Fibroblast of skin of scalp (primary cell): ENCODE measurements at regions not wholly inside any gene's neighbourhood (a gene's known extent, or its start where the extent isn't known, plus 50 kb on each side); places are given as distances from the start of the nearest gene placed in this dataset.
"Not testable (repeated sequence)": the region's sequence is repeated elsewhere in the genome, so short reads cannot be mapped to it uniquely, and the experiment has no call there.

Source experiments
- DNase-seq: peaks from one replicate; pipeline ENCODE4 v3.0.0-alpha.2; 2013

GRCh38 chr7:67484244-67484751 is 487.7 kb downstream of the TYW1 start:
- DNase-seq: peak; percentile 65

GRCh38 chr7:67486401-67486800 is 489.8 kb downstream of the TYW1 start:
- DNase-seq: no peak

- no peak for DNase-seq
Observed at GRCh38 chr7:67487316-67487715, 490.7 kb downstream of the TYW1 start.

GRCh38 chr7:67489881-67490280 is 493.2 kb downstream of the TYW1 start:
- no peak for DNase-seq

GRCh38 chr7:67493366-67493765 is 496.7 kb downstream of the TYW1 start:
- no peak for DNase-seq

- no peak for DNase-seq
Observed at GRCh38 chr7:67496589-67496988, 500.0 kb downstream of the TYW1 start.

- not testable (repeated sequence) for DNase-seq
Observed at GRCh38 chr7:67497914-67498313, 501.3 kb downstream of the TYW1 start.

GRCh38 chr7:67502929-67503328 is 506.3 kb downstream of the TYW1 start:
- DNase-seq: no peak

GRCh38 chr7:67505449-67505848 is 508.8 kb downstream of the TYW1 start:
- no peak for DNase-seq

GRCh38 chr7:67512481-67512880 is 515.8 kb downstream of the TYW1 start:
- no peak for DNase-seq

- DNase-seq: no peak
Observed at GRCh38 chr7:67518580-67518979, 521.9 kb downstream of the TYW1 start.

- DNase-seq: no peak
Observed at GRCh38 chr7:67519171-67519570, 522.5 kb downstream of the TYW1 start.

- no peak for DNase-seq
Observed at GRCh38 chr7:67522504-67522903, 525.9 kb downstream of the TYW1 start.

GRCh38 chr7:67523713-67524112 is 527.1 kb downstream of the TYW1 start:
- no peak for DNase-seq

GRCh38 chr7:67525588-67525987 is 529.0 kb downstream of the TYW1 start:
- DNase-seq: no peak

GRCh38 chr7:67535241-67535989 is 538.8 kb downstream of the TYW1 start:
- no peak for DNase-seq

- no peak for DNase-seq
Observed at GRCh38 chr7:67542916-67543315, 546.3 kb downstream of the TYW1 start.

- DNase-seq: no peak
Observed at GRCh38 chr7:67547183-67547907, 550.7 kb downstream of the TYW1 start.

GRCh38 chr7:67549126-67549525 is 552.5 kb downstream of the TYW1 start:
- no peak for DNase-seq

- DNase-seq: no peak
Observed at GRCh38 chr7:67550801-67551436, 554.3 kb downstream of the TYW1 start.

- no peak for DNase-seq
Observed at GRCh38 chr7:67552738-67553137, 556.1 kb downstream of the TYW1 start.

GRCh38 chr7:67553378-67553777 is 556.7 kb downstream of the TYW1 start:
- no peak for DNase-seq

- no peak for DNase-seq
Observed at GRCh38 chr7:67554986-67555385, 558.4 kb downstream of the TYW1 start.

GRCh38 chr7:67564959-67565358 is 568.3 kb downstream of the TYW1 start:
- DNase-seq: no peak
